ENCODE measurements at regions not wholly inside any gene's neighbourhood (a gene's known extent, or its start where the extent isn't known, plus 50 kb on each side); places are given as distances from the start of the nearest gene placed in this dataset.
A peak's percentile ranks its signal among the peaks of the same experiment; 100 is the strongest.
"Not testable (repeated sequence)": the region's sequence is repeated elsewhere in the genome, so short reads cannot be mapped to it uniquely, and the experiment has no call there.

DNA sequence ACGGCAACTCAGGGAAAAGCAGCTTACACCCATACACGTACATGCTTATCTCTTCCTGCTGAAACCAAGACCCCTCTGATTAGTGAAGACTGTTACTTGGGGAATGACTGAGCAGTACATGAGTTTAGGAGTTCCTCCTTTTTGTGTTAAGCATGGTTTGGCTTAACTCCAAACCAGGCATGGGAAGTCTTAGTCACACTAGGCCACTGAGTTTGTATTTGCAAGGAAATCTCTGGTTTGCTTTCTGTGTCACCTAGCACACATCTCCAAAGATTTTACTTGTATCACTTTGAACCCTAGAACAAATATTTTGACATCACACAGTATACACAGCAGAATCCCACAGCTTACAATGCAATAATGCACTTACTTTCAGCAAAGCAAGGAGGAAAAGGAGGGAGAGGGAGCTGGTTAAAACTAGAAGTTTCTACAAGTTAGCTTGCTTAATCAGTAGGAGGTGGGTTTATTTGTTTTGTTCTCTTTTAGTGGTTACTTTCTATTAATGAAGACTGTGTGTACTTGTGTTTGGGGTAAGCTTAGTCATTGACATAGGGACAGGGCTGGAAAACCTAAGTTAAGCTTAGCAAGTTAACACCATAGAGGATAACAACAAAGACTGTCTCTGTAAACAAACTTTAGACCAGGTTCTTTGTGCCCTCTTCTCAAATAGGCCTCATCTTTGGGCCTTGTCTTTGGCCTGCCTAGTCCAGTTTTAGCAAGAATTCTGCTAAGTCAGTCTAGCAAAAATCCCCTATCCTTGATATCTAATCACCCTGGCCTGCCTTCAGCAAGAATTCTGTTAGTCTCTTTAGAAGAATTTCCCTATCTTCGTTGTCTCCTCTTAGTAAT, 219.4 kb downstream of the MREG start:
- peak; percentile 62 for DNase-seq

DNA sequence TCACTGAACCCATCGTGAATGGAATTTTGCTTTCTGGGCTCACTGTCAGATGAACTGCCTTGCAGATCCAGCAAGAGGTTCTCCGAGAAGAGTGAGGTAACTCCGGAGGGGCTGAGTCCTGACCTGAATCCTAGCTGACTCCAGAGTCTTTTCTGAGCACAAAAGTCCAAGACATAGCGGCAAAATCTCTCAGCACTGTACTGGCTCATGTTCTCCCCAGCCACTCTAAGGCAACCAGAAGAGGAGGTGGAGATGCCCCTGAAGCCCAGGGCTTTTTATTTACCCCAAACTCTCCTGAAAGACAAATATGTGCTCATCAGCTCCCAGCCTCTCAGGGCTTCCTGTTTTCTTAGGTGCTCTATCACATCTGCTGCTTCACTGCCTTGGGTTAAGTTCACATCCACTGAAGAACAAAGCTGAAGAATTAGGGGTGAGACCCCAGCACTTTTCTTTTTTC, 221.8 kb downstream of the MREG start:
- peak; percentile 50 for DNase-seq

- no peak for DNase-seq
Measured at GRCh38 chr2:215790523-215791421, 222.6 kb downstream of the MREG start.

GRCh38 chr2:215787565-215788178, 225.7 kb downstream of the MREG start:
- no peak for DNase-seq

- DNase-seq: no peak
Measured at GRCh38 chr2:215787025-215787424, 226.3 kb downstream of the MREG start.

GRCh38 chr2:215784371-215784783, 229.0 kb downstream of the MREG start:
- no peak for DNase-seq

DNA sequence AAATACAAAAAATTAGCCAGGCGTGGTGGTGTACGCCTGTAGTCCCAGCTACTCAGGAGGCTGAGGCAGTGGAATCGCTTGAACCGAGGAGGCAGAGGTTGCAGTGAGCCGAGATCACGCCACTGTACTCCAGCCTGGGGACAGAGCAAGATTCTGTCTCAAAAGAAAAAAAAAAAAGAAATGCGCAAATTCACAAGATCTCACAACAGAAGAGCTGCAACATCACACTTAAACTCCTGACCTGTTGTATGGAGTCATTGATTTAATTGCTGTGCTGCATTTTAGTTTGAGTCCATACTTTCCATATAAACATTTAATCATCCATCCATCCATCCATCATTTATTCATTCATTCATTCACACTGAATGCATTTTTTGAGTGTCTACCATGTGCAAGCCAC, 229.7 kb downstream of the MREG start:
- DNase-seq: not testable (repeated sequence)

- DNase-seq: no peak
Measured at GRCh38 chr2:215782965-215783364, 230.4 kb downstream of the MREG start.

GRCh38 chr2:215782295-215782694, 231.1 kb downstream of the MREG start:
- DNase-seq: no peak

- DNase-seq: no peak
Measured at GRCh38 chr2:215780907-215781685, 232.3 kb downstream of the MREG start.

DNA sequence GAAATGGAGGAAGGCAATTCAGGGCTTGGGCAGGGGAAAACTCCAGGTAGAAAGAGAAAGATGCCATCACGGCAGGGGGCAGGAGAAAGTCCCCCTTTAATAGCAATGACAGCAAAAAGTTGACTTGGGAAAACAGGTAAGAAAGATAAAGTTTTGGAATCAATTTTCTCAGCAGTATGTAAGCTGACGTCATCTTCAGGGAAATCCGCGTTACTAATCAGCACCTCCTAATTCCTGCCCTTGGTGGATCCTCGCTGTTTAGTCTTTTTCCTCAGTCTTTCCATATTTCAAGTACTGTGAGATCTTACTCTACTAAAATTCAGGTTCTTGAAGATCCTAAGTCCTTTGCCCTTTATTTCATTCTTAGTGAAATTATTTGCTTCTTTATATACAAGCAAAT, 233.0 kb downstream of the MREG start:
- DNase-seq: no peak

DNA sequence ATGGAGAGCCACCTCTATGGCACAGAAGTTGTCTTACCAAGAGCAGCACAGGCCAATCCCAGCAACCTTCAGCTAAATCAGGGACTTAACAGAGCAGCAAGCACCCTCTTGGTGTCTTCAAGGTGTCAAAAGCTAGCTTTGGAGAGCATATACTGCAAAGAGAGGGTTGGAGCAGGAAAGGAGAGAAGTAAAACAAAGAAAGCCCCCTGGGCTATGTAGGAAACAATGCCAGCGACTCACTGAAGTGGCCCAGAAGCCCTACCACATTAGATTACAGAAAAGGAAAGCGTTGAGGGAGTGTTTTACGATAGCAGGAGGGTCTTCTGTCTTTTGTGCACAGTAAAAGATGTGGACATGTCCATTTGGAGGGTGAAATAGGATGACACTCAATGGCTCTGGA, 233.4 kb downstream of the MREG start:
- no peak for DNase-seq

- DNase-seq: no peak
Measured at GRCh38 chr2:215777465-215778044, 235.8 kb downstream of the MREG start.

- no peak for DNase-seq
Measured at GRCh38 chr2:215775106-215775505, 238.2 kb downstream of the MREG start.

DNA sequence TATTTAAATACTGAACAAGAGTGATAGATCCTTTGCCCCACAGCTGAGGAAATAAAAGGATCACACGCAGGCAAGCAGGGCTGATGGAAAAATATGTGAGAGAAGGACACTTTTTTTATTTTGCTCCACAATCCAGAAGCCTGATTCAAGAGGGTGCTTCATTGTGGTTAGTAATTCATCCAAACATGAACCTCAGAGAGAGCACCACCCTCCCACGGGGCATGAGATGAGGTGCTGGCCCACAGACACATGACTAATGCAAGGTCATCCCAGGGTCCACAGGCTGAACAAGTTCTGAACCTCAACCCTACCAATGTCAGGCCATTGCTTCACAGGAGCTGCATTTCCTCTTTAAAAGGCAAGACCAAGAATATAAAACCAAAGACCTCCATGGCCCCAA, 239.6 kb downstream of the MREG start:
- no peak for DNase-seq

DNA sequence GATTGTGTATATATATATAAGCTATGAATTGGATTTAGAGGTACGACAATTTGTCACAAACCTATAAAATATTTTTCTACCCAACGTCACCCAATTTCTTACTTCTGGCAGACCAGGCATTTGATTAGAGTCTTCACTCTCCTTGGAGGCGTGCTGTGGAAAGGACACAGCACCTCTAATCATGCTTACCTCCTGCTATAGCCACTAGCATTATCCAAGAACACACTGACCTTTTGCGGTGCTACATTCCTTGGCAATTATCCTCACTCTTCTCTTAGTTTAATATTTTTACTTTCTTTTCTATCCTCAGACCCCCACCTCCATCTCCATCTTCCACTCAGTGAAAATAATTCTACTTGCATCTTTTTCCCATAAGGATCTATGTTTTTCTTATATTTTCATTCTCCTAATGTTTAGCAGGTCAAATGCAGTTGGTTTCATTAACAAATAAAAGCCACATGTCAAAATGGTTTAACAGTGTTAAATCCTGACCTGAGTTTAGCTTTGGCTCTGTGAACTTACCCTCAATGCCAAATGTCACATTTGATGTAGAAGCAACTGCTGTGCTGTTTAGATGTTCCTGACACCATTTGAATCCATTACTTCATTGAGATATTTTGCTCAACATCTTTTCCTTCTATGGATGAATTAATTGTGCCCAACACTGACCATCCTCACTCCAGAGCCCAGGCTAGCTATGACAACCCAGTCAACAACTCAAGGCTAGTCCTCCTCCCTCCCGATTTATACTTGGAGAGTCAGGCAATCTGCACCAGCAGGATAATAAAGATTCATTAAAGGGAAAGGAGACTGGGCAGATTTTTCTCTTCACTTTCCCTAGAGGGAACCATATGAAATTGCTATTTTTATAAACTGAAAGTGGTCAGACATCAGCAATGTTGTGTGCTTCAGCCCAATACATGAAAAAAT, 240.5 kb downstream of the MREG start:
- DNase-seq: no peak

DNA sequence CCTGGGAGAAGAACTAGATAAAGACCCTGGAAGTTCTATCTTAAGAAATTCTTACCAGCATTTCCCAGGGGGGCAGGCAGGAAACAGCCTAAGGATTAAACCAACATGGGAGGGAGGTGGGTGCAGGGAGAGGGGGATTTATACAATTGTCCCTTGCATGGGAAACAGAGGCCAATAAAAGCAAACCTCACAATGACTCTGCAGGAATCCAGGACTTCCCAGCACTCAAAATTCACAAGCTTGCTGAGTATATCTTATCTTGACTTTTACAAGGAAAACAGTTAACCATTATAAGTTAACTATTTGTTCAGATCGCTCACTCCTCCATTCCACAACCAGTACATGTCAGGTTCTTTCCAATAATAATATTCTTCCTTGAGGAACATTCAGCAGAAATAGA, 241.3 kb downstream of the MREG start:
- DNase-seq: no peak

GRCh38 chr2:215771241-215771640, 242.1 kb downstream of the MREG start:
- no peak for DNase-seq

GRCh38 chr2:215770668-215771067, 242.7 kb downstream of the MREG start:
- DNase-seq: peak; percentile 33

DNA sequence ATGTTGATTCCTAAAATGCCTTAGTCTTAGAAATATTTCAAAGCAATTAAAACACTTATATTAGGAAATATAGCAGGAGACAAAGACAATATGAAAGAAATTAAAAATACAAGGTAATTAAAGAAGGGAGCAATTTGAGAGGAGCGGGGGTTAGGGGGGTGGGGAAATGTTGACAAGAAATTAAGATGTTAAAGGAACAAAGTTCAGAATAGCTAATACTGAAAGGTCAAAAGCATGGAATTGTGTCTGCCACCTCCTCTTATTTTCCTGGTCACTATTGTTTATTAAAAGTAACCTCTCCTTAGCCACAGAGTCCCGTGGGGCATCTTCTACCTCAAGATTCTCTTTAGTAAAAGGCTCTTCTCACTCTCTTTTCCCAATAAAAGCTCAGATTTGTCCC, 244.1 kb downstream of the MREG start:
- no peak for DNase-seq

DNA sequence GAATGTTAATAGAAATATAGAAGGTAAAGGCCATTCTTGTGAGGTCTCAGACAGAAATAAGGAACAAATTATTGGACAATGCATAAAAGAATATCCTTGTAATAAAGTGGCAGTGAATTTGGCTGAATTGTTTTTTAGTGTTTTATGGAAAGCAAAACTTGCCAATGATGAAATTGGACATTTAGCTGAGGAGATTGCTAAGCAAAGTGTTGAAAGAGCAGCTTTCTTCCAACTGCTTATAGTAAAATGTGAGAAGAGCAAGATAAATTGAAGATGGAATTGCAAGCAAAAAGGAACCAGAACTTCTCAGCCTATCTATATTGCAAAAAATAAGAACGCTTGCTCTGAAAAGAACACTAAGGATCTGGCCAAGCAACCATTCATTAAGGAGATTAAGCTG, 245.7 kb downstream of the MREG start:
- no peak for DNase-seq

All from DMS53 (cell line).